ENCODE measurements at regions not wholly inside any gene's neighbourhood (a gene's known extent, or its start where the extent isn't known, plus 50 kb on each side); places are given as distances from the start of the nearest gene placed in this dataset.

GRCh38 chr14:80446356-80446755 lies 235.1 kb upstream of the DIO2 start:
- no peak for DNase-seq (ENCODE audit: low spot score)

- DNase-seq (ENCODE audit: low spot score) = no peak
Observed at GRCh38 chr14:80445605-80446004, 234.3 kb upstream of the DIO2 start.

GRCh38 chr14:80434574-80435321 lies 223.4 kb upstream of the DIO2 start:
- DNase-seq (ENCODE audit: low spot score) = no peak

GRCh38 chr14:80433811-80434210 lies 222.5 kb upstream of the DIO2 start:
- DNase-seq (ENCODE audit: low spot score) = no peak

- no peak for DNase-seq (ENCODE audit: low spot score)
Observed at GRCh38 chr14:80428671-80429070, 217.4 kb upstream of the DIO2 start.

GRCh38 chr14:80428171-80428570 lies 216.9 kb upstream of the DIO2 start:
- no peak for DNase-seq (ENCODE audit: low spot score)

- DNase-seq (ENCODE audit: low spot score) = no peak
Observed at GRCh38 chr14:80427101-80427500, 215.8 kb upstream of the DIO2 start.

- no peak for DNase-seq (ENCODE audit: low spot score)
Observed at GRCh38 chr14:80426683-80427082, 215.4 kb upstream of the DIO2 start.

GRCh38 chr14:80425686-80426085 lies 214.4 kb upstream of the DIO2 start:
- no peak for DNase-seq (ENCODE audit: low spot score)

GRCh38 chr14:80419769-80420168 lies 208.5 kb upstream of the DIO2 start:
- DNase-seq (ENCODE audit: low spot score) = no peak

GRCh38 chr14:80419345-80419744 lies 208.0 kb upstream of the DIO2 start:
- DNase-seq (ENCODE audit: low spot score) = no peak

- DNase-seq (ENCODE audit: low spot score) = no peak
Observed at GRCh38 chr14:80415636-80416035, 204.3 kb upstream of the DIO2 start.

- no peak for DNase-seq (ENCODE audit: low spot score)
Observed at GRCh38 chr14:80414080-80414479, 202.8 kb upstream of the DIO2 start.

GRCh38 chr14:80404413-80404812 lies 193.1 kb upstream of the DIO2 start:
- DNase-seq (ENCODE audit: low spot score) = no peak

GRCh38 chr14:80403036-80403435 lies 191.7 kb upstream of the DIO2 start:
- no peak for DNase-seq (ENCODE audit: low spot score)

- DNase-seq (ENCODE audit: low spot score) = no peak
Observed at GRCh38 chr14:80395031-80395430, 183.7 kb upstream of the DIO2 start.

- no peak for DNase-seq (ENCODE audit: low spot score)
Observed at GRCh38 chr14:80393766-80394165, 182.5 kb upstream of the DIO2 start.

- peak; percentile 3 for DNase-seq (ENCODE audit: low spot score)
Observed at GRCh38 chr14:80390906-80391305, 179.6 kb upstream of the DIO2 start.

- no peak for DNase-seq (ENCODE audit: low spot score)
Observed at GRCh38 chr14:80388980-80389711, 177.8 kb upstream of the DIO2 start.

- DNase-seq (ENCODE audit: low spot score) = no peak
Observed at GRCh38 chr14:80387563-80387981, 176.3 kb upstream of the DIO2 start.

- no peak for DNase-seq (ENCODE audit: low spot score)
Observed at GRCh38 chr14:80385336-80385735, 174.0 kb upstream of the DIO2 start.

- DNase-seq (ENCODE audit: low spot score) = no peak
Observed at GRCh38 chr14:80383223-80383622, 171.9 kb upstream of the DIO2 start.

- no peak for DNase-seq (ENCODE audit: low spot score)
Observed at GRCh38 chr14:80381807-80382363, 170.6 kb upstream of the DIO2 start.
